ENCODE measurements at regions not wholly inside any gene's neighbourhood (a gene's known extent, or its start where the extent isn't known, plus 50 kb on each side); places are given as distances from the start of the nearest gene placed in this dataset.

- no peak for DNase-seq
Observed at GRCh38 chr11:76298255-76298654, 82.7 kb downstream of the THAP12 start.

- DNase-seq: no peak
Observed at GRCh38 chr11:76296731-76297542, 84.0 kb downstream of the THAP12 start.

GRCh38 chr11:76293189-76293631 lies 86.9 kb upstream of the WNT11 start:
- DNase-seq: no peak

- DNase-seq: no peak
Observed at GRCh38 chr11:76292583-76293188, 86.4 kb upstream of the WNT11 start.

DNA sequence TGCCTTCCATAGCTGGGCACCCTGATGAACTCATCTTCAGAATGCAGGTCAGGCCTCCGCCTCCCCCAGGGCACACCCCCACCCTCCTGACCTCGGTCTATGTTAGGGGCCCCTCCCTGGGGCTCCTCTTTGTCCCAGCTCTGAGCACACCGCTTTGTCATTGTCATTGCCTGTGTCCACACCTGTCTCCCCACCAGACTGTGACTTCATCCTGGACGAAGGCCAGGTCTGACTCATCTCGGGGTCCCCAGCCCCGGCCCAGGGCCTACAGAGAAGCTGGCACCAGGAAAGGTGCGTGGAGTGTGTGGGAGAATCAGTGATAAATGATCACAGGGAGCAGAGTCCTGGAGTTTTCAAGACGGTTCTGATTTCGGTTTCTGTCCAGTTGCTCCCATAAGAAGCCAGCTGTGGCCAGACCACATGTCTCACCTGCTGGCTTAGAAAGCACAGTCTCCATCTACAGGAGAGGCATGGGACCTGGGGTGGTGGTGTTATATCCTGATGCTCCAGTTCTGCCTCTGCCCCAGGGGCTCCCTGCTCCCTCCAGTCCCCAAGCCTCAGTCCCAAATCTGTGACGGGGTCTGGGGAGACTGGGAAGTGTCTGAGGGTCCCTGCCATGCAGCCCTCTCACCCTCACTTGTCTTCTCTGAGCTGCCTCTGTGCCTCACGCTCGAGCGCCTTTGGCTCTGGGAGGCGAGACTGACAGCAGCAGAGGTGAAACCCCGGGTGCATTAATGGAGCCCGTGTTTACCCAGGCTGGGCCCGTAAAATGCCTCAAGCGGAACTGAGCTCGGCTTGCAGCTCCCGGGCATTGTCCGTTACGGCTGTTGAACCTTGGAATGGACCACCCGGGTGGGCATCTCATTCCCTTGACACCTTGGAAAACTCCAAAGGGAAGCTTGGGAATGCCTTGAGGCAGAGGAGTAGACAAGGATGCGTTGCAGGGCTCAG lies 85.5 kb upstream of the WNT11 start:
- DNase-seq: peak; percentile 63

DNA sequence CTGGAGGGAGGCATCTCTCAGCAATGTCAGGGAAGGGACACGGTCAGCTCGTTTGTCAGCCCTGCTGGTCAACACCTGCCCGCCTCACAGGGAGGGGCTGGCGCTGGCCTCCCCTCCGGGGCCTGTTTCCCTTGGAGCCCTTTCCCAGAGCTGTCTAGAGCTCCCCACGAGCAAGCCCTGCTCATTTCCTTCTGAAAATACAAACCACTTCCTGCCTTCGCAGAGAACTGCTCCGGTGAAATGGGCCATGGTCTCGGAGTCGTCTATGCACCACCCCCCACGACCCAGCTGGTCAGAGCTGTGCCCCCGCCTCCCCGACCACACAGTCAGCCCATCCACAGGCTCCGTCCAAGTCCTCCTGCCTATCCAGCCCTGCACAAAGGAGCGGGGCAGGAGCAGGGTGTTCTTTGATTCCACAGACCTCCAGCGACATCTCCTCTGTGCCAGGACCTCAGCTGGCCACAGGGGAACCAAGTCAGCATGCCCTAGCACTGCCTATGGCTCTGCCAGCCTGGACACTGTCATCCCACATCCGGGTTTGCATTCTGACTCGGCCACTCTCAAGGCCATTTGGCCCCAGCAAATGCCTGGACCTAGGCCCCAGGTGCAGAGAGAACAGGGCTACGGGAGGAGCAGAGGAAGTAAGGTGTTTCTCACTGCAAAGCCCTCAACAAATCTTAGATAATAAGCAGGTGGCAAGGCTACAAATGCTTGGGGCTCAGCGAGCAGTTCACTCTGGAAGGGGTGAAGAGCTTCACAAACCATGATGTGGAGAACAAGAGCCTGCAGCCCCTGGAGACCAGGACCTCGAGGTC lies 82.1 kb upstream of the WNT11 start:
- DNase-seq: no peak

GRCh38 chr11:76287227-76287626 lies 80.9 kb upstream of the WNT11 start:
- DNase-seq: no peak

- no peak for DNase-seq
Observed at GRCh38 chr11:76285397-76286104, 79.2 kb upstream of the WNT11 start.

GRCh38 chr11:76284161-76284560 lies 77.9 kb upstream of the WNT11 start:
- DNase-seq: peak; percentile 32

- peak; percentile 42 for DNase-seq
Observed at GRCh38 chr11:76282811-76283595, 76.7 kb upstream of the WNT11 start.

DNA sequence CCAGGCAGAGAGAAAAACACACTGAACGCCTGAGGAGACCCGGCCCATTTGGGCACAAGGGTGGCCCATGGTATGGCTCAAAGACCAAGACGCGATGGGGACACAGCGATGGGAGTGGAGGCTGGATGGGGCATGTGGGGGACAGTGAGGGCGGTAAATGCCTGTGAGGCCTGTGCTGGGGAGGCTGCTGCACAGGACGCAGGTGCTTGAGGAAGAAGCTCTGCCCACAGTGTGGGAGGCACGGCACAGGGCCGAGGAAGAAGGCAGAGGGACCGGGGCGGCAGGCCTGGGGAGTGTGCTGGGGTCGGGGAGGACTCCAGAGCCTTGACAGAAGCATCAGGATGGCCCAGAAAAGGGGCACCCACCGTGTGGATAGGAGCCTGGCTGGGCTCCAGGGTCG lies 75.9 kb upstream of the WNT11 start:
- DNase-seq: no peak

DNA sequence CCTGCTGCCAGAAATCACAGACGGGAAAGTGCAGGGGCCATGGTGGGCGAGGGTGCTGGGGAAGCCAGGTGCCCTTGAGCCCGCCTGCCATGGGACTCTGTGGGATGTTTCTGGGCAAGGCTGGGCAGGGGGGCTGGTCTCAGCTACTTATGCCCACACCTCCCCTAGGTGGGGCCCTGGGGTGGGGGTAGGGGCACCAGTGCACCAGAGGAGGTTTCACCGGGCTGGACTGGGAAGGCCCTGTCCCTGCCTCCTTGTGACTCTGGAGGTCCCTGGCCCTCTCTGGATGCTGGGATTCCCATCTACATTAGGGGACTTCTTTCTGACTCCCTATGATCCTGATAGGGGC lies 75.2 kb upstream of the WNT11 start:
- DNase-seq: no peak

- DNase-seq: no peak
Observed at GRCh38 chr11:76280882-76281557, 74.7 kb upstream of the WNT11 start.

DNA sequence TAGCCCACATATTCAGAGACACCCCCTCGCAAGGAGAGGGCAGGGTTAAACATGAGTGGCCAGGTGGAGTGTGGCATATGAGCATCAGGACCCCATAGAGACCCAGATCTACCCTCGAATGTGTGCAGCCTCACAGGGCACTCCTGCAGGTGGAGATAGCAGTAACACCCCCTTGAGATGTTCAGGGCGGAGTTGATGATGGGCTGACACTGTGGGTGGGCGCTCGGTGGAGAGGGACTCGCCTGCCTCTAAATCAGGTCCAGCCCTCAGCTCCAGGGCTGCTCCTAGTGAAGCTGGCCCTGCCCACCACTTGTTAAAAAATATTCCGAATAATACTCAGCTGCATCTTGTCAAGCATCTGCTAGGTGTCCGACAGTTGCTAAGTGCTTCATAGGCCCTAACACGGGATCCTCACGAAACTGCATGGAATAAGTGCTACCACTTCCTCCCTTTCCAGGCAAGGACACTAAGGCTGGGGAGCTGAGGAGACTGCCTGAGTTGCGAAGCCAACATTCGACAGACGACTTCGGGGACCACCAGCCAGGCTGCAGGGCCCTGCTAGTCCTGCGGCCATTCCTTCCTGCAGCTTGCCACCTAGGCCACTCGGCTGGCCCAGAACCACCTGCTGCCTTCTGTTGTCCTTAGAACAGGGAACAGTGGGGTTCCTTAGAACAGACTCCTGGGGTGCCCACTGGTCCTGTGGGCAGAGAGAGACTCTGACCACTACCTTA lies 74.0 kb upstream of the WNT11 start:
- no peak for DNase-seq

DNA sequence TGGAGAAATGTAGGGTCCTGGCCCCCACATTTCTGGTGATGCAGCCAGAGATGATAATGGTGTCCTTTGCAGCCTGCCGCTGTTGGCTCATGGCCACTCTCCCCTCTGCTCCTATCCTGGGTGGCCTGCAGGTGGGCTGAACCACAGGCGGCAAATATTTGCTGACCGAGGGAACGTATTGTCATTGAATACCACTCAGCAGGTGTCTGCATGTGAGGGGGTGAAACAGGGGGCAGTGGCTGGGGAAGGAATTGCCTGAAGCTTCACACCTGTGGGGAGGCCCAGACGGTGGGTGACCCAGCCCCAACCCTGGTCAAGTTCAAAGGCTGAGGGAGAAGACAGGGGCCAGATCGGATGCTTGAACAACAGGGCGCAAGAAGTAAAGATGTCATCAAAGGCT lies 73.3 kb upstream of the WNT11 start:
- no peak for DNase-seq

DNA sequence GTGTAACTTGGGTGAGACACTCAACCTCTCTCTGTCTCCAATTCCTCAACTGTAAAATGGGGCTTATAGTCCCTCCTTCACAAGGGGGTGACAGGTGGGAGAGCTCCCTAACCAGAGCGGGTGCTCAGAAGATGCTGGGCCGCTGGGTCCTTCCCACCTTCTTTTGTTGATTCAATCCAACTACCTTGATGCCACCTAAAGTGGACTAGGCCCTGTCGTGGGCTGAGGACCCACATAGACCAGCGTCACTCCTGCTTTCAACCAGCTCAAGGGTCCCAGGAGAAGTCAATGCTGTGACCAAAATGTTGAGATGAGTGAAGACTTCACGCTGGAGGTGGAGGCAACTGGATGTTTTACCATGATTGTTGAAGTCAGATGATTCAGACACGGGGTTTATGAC lies 72.7 kb upstream of the WNT11 start:
- no peak for DNase-seq

DNA sequence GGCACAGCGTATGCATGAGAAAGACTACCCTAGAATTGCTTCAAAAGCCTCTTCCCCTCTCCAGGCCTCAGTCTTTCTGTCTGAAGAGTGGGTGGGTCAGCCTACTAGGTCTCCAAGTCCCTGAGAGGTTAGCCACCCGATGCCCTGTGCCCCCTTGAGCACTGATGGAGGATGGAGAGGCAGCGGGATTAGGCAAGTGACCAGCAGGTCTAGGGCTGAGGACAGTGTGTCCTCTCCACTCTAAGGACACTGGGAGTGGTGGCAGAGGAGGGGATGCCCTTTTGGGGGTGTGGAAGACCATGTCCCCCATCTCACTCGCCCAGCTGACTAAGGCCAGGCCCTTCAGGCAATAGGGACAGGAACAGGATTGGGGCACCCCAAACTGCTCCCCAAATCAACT lies 72.2 kb upstream of the WNT11 start:
- DNase-seq: no peak

GRCh38 chr11:76277298-76278175 lies 71.2 kb upstream of the WNT11 start:
- no peak for DNase-seq

DNA sequence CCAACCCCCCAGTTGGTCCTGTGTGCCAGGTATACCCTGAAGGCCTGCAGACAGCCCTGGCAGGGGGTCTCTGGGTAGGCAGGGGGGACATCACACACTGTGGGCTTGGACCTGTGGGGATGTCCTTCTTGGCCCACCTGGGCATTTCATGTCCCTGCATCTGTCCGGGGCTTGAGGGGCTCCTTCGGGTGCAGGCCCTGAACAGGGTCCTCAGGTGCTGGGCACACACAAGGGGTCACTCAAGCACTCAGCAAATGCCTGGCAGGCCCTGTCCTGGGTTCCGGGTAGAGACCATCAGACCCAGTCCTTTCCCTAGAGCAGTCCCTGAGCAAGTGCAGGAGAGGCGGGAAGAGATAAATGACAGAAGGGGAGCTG lies 70.5 kb upstream of the WNT11 start:
- DNase-seq: no peak
